ENCODE measurements at regions not wholly inside any gene's neighbourhood (a gene's known extent, or its start where the extent isn't known, plus 50 kb on each side); places are given as distances from the start of the nearest gene placed in this dataset.

GRCh38 chr2:64861452-64862397, 127.5 kb upstream of the SLC1A4 start:
- peaks cover 5 to 12% of the 10 kb centered on the region in 2 donors for H3K27me3 Mint-ChIP-seq
- H3K4me1 Mint-ChIP-seq = peaks cover 0 to 3% (median 1%) of the 10 kb centered on the region in 4 donors
- intact Hi-C loops (cut with micrococcal nuclease) = no loop called here
- no peaks in the 10 kb centered on the region for H3K36me3 ChIP-seq (ENCODE audit: insufficient read depth, low read length)
- no peaks in the 10 kb centered on the region for H3K9me3 ChIP-seq (ENCODE audit: control insufficient read depth in 1 of 2, low read length in 2 of 2)
- POLR2A ChIA-PET (ENCODE audit: partially characterized antibody) = interaction anchor here (1.2 kb wide), 1 partner anchor 110 kb away, joined by 3 read pairs; no protein-coding TSS in a partner anchor
- no peak overlapping the region for H3K27ac Mint-ChIP-seq
- H3K27ac ChIP-seq (ENCODE audit: low read depth, low read length) = no peak overlapping the region
- H3K27me3 ChIP-seq (ENCODE audit: insufficient read depth, low read length) = no peaks in the 10 kb centered on the region
- H3K36me3 Mint-ChIP-seq = no peaks in the 10 kb centered on the region
- H3K4me3 ChIP-seq (ENCODE audit: low read length in 2 of 2) = no peak overlapping the region
- CTCF ChIA-PET (ENCODE audit: partially characterized antibody) = interaction anchor here (0.7 to 3.0 kb wide), 8 partner anchors 11 to 531 kb away, joined by 3 to 11 read pairs (median 3); partner anchors contain the start of genes AFTPH and SERTAD2
- DNase-seq = no peak
- H3K4me1 ChIP-seq (ENCODE audit: insufficient read depth, low read length) = peaks cover 10% of the 10 kb centered on the region
- no peak overlapping the region for H3K4me3 Mint-ChIP-seq
- H3K9me3 Mint-ChIP-seq = no peaks in the 10 kb centered on the region

- no peak overlapping the region for H3K27ac Mint-ChIP-seq
- intact Hi-C loops (cut with micrococcal nuclease) = no loop called here
- no peaks in the 10 kb centered on the region for H3K9me3 Mint-ChIP-seq
- Histone ChIP-seq H3K36me3 (ENCODE audit: insufficient read depth, low read length) (no peaks in the 10 kb centered on the region), H3K27me3 (ENCODE audit: insufficient read depth, low read length) (no peaks in the 10 kb centered on the region), H3K4me3 (ENCODE audit: low read length in 2 of 2) (no peak overlapping the region), H3K4me1 (ENCODE audit: insufficient read depth, low read length) (peaks cover 10% of the 10 kb centered on the region), H3K9me3 (ENCODE audit: control insufficient read depth in 1 of 2, low read length in 2 of 2) (no peaks in the 10 kb centered on the region), H3K27ac (ENCODE audit: low read depth, low read length) (no peak overlapping the region)
- H3K27me3 Mint-ChIP-seq = peaks cover 6 to 10% of the 10 kb centered on the region in 2 donors
- DNase-seq = peak in 1 of 5 donors; percentile 14
- no peaks in the 10 kb centered on the region for H3K36me3 Mint-ChIP-seq
- CTCF ChIA-PET (ENCODE audit: partially characterized antibody) = interaction anchor here (1.3 to 3.0 kb wide), 4 partner anchors 17 to 339 kb away, joined by 3 to 11 read pairs (median 6); partner anchors contain the start of genes AFTPH and SERTAD2
- peaks cover 0 to 3% (median 2%) of the 10 kb centered on the region in 4 donors for H3K4me1 Mint-ChIP-seq
- POLR2A ChIA-PET (ENCODE audit: partially characterized antibody) = no interaction called here
- H3K4me3 Mint-ChIP-seq = no peak overlapping the region
Observed at GRCh38 chr2:64862623-64863022, 126.6 kb upstream of the SLC1A4 start.

GRCh38 chr2:64863097-64863820, 125.9 kb upstream of the SLC1A4 start:
- intact Hi-C loops (cut with micrococcal nuclease) = no loop called here
- ChIA-PET POLR2A (ENCODE audit: partially characterized antibody) (interaction anchor here (1.3 to 1.4 kb wide), 2 partner anchors 31 to 136 kb away, joined by 3 to 4 read pairs; no protein-coding TSS in a partner anchor), CTCF (ENCODE audit: partially characterized antibody) (interaction anchor here (0.7 to 3.0 kb wide), 6 partner anchors 18 to 340 kb away, joined by 3 to 12 read pairs (median 7); partner anchors contain the start of gene AFTPH)

GRCh38 chr2:64865073-64865830, 123.9 kb upstream of the SLC1A4 start:
- no peak overlapping the region for H3K27ac ChIP-seq (ENCODE audit: low read depth, low read length)
- CTCF ChIA-PET (ENCODE audit: partially characterized antibody) = interaction anchor here (1.0 to 3.0 kb wide), 8 partner anchors 8 to 534 kb away, joined by 3 to 12 read pairs (median 6); partner anchors contain the start of gene AFTPH
- H3K27me3 Mint-ChIP-seq = peaks cover 2 to 3% of the 10 kb centered on the region in 2 donors
- peak overlapping the region in 1 of 7 donors; percentile 64 for H3K27ac Mint-ChIP-seq
- DNase-seq = peak in 4 of 5 donors; percentile 69 to 75 (median 70)
- peak overlapping the region in 1 of 2 donors; percentile 60 for H3K4me3 ChIP-seq (ENCODE audit: low read length in 2 of 2)
- intact Hi-C loops (cut with micrococcal nuclease) = loop anchor here (1.0 to 2.0 kb wide), 8 partner anchors 34 to 534 kb away; partner anchors contain the start of gene AFTPH
- H3K4me1 ChIP-seq (ENCODE audit: insufficient read depth, low read length) = peaks cover 10% of the 10 kb centered on the region
- H3K9me3 Mint-ChIP-seq = no peaks in the 10 kb centered on the region
- no peaks in the 10 kb centered on the region for H3K9me3 ChIP-seq (ENCODE audit: control insufficient read depth in 1 of 2, low read length in 2 of 2)
- peak overlapping the region; percentile 79 to 88 (median 82) for H3K4me3 Mint-ChIP-seq
- POLR2A ChIA-PET (ENCODE audit: partially characterized antibody) = interaction anchor here (0.6 to 1.0 kb wide), 2 partner anchors 113 to 342 kb away, joined by 3 to 7 read pairs; no protein-coding TSS in a partner anchor
- no peaks in the 10 kb centered on the region for H3K36me3 ChIP-seq (ENCODE audit: insufficient read depth, low read length)
- no peaks in the 10 kb centered on the region for H3K27me3 ChIP-seq (ENCODE audit: insufficient read depth, low read length)
- H3K36me3 Mint-ChIP-seq = no peaks in the 10 kb centered on the region
- peaks cover 0 to 3% (median under 1%) of the 10 kb centered on the region in 4 donors for H3K4me1 Mint-ChIP-seq

More at GRCh38 chr2:64863097-64863820, 125.9 kb upstream of the SLC1A4 start:
- Mint-ChIP-seq H3K4me3 (no peak overlapping the region), H3K27ac (no peak overlapping the region), H3K4me1 (peaks cover 0 to 3% (median 2%) of the 10 kb centered on the region in 4 donors), H3K27me3 (peaks cover 6 to 10% of the 10 kb centered on the region in 2 donors), H3K36me3 (no peaks in the 10 kb centered on the region), H3K9me3 (no peaks in the 10 kb centered on the region)
- no peak overlapping the region for H3K27ac ChIP-seq (ENCODE audit: low read depth, low read length)
- no peaks in the 10 kb centered on the region for H3K36me3 ChIP-seq (ENCODE audit: insufficient read depth, low read length)
- no peaks in the 10 kb centered on the region for H3K27me3 ChIP-seq (ENCODE audit: insufficient read depth, low read length)
- no peaks in the 10 kb centered on the region for H3K9me3 ChIP-seq (ENCODE audit: control insufficient read depth in 1 of 2, low read length in 2 of 2)
- no peak overlapping the region for H3K4me3 ChIP-seq (ENCODE audit: low read length in 2 of 2)
- H3K4me1 ChIP-seq (ENCODE audit: insufficient read depth, low read length) = peaks cover 10% of the 10 kb centered on the region
- no peak for DNase-seq

GRCh38 chr2:64865831-64866345, 123.3 kb upstream of the SLC1A4 start:
- no peaks in the 10 kb centered on the region for H3K36me3 ChIP-seq (ENCODE audit: insufficient read depth, low read length)
- no peak overlapping the region for H3K4me3 ChIP-seq (ENCODE audit: low read length in 2 of 2)
- Mint-ChIP-seq H3K9me3 (no peaks in the 10 kb centered on the region), H3K27ac (peak overlapping the region in 1 of 7 donors; percentile 36), H3K4me3 (peak overlapping the region in 5 of 8 donors; percentile 15 to 60 (median 44)), H3K4me1 (peaks cover 0 to 3% (median under 1%) of the 10 kb centered on the region in 4 donors), H3K27me3 (peaks cover 2 to 3% of the 10 kb centered on the region in 2 donors), H3K36me3 (no peaks in the 10 kb centered on the region)
- no peaks in the 10 kb centered on the region for H3K9me3 ChIP-seq (ENCODE audit: control insufficient read depth in 1 of 2, low read length in 2 of 2)
- intact Hi-C loops (cut with micrococcal nuclease) = loop anchor here (1.0 to 2.0 kb wide), 8 partner anchors 35 to 535 kb away; partner anchors contain the start of gene AFTPH
- DNase-seq = no peak
- peaks cover 10% of the 10 kb centered on the region for H3K4me1 ChIP-seq (ENCODE audit: insufficient read depth, low read length)
- POLR2A ChIA-PET (ENCODE audit: partially characterized antibody) = interaction anchor here (0.6 to 2.1 kb wide), 2 partner anchors 343 to 848 kb away, joined by 3 to 11 read pairs; partner anchors contain the start of gene AFTPH
- H3K27me3 ChIP-seq (ENCODE audit: insufficient read depth, low read length) = no peaks in the 10 kb centered on the region
- no peak overlapping the region for H3K27ac ChIP-seq (ENCODE audit: low read depth, low read length)
- CTCF ChIA-PET (ENCODE audit: partially characterized antibody) = interaction anchor here (0.6 to 3.7 kb wide), 6 partner anchors 14 to 535 kb away, joined by 3 to 37 read pairs (median 15); partner anchors contain the start of gene AFTPH

- H3K4me3 ChIP-seq (ENCODE audit: low read length in 2 of 2) = no peak overlapping the region
- no peaks in the 10 kb centered on the region for H3K9me3 Mint-ChIP-seq
- peaks cover 0 to 3% (median under 1%) of the 10 kb centered on the region in 4 donors for H3K4me1 Mint-ChIP-seq
- H3K4me3 Mint-ChIP-seq = peak overlapping the region in 5 of 8 donors; percentile 10 to 72 (median 35)
- intact Hi-C loops (cut with micrococcal nuclease) = no loop called here
- peaks cover 10% of the 10 kb centered on the region for H3K4me1 ChIP-seq (ENCODE audit: insufficient read depth, low read length)
- no peak for DNase-seq
- H3K36me3 ChIP-seq (ENCODE audit: insufficient read depth, low read length) = no peaks in the 10 kb centered on the region
- peak overlapping the region in 1 of 7 donors; percentile 75 for H3K27ac Mint-ChIP-seq
- no peaks in the 10 kb centered on the region for H3K9me3 ChIP-seq (ENCODE audit: control insufficient read depth in 1 of 2, low read length in 2 of 2)
- ChIA-PET POLR2A (ENCODE audit: partially characterized antibody) (interaction anchor here (0.6 to 2.1 kb wide), 3 partner anchors 213 to 849 kb away, joined by 3 to 11 read pairs (median 3); partner anchors contain the start of genes AFTPH and SERTAD2), CTCF (ENCODE audit: partially characterized antibody) (interaction anchor here (0.6 to 3.7 kb wide), 22 partner anchors 8 to 539 kb away, joined by 3 to 37 read pairs (median 4); partner anchors contain the start of genes AFTPH and SERTAD2)
- peaks cover 2 to 3% of the 10 kb centered on the region in 2 donors for H3K27me3 Mint-ChIP-seq
- H3K36me3 Mint-ChIP-seq = no peaks in the 10 kb centered on the region
- H3K27me3 ChIP-seq (ENCODE audit: insufficient read depth, low read length) = no peaks in the 10 kb centered on the region
- H3K27ac ChIP-seq (ENCODE audit: low read depth, low read length) = no peak overlapping the region
Observed at GRCh38 chr2:64866797-64867196, 122.4 kb upstream of the SLC1A4 start.
